PFSK-1 (cell line): ENCODE measurements at regions not wholly inside any gene's neighbourhood (a gene's known extent, or its start where the extent isn't known, plus 50 kb on each side); places are given as distances from the start of the nearest gene placed in this dataset.

Experiments
- FOXP2 ChIP-seq: optimal IDR thresholded peaks from 2 replicates; pipeline ENCODE3; 2011; ENCODE audit warnings: borderline replicate concordance, control low read depth, inconsistent platforms; ENCODE audit not compliant: insufficient read depth; ENCODE audit errors: extremely low read length, extremely low read depth
- POLR2AphosphoS5 ChIP-seq: IDR thresholded peaks from 2 replicates; pipeline ENCODE4 v1.6.1; 2012; ENCODE audit warnings: low read depth, mild to moderate bottlenecking, control low read depth, low read length, moderate library complexity
- REST ChIP-seq, 2 experiments: IDR thresholded peaks; 2 replicates each; pipeline versions ENCODE4 v1.6.1 to v1.8.0; 2011 to 2012; ENCODE audit warnings: low read depth in 2 of 2, low read length in 2 of 2, control low read depth in 1 of 2, inconsistent platforms in 1 of 2, mild to moderate bottlenecking in 1 of 2, moderate library complexity in 1 of 2; ENCODE audit not compliant: insufficient read depth in 1 of 2
- SIN3A ChIP-seq: IDR thresholded peaks from 2 replicates; pipeline ENCODE4 v1.6.1; 2012; ENCODE audit warnings: mild to moderate bottlenecking, low read length, moderate library complexity, borderline replicate concordance; ENCODE audit not compliant: insufficient read depth
- TAF1 ChIP-seq: IDR thresholded peaks from 2 replicates; pipeline ENCODE4 v1.6.1; 2012; ENCODE audit warnings: low read length, control low read depth, borderline replicate concordance; ENCODE audit not compliant: insufficient read depth

DNA sequence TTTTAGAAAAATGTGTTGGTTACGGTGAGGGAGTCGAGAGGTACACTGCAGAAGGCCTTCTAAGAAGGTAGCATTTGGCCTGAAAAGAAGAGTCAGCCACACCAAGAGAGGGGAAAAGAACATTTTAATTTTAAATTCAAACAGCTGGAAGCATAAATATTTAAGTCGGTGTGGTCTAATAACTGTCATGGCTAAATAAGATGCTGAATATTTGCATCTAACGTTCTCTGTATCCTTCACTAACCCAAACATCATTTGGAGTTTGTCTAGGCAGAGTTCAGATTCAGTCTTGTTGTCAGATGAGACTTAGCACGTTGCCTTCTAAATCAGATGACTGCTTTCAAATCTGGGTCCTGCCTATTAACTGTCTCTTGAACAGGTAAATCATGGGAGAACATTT is 583.3 kb downstream of the DIPK2A start:
- no peak for TF ChIP-seq REST (IDR thresholded peaks at IDR 0.05; ENCODE audit: insufficient read depth in 1 of 2, low read depth in 2 of 2, low read length in 2 of 2)
- no peak for TF ChIP-seq POLR2AphosphoS5
- no peak for TF ChIP-seq TAF1
- TF ChIP-seq SIN3A = no peak
- TF ChIP-seq FOXP2 = no peak
